IMR-90 (cell line): ENCODE measurements at regions not wholly inside any gene's neighbourhood (a gene's known extent, or its start where the extent isn't known, plus 50 kb on each side); places are given as distances from the start of the nearest gene placed in this dataset.

Source experiments
- BHLHE40 ChIP-seq: fragments of 150-350 bp; IDR thresholded peaks from 2 replicates; pipeline ENCODE4 v1.6.1; 2016; ENCODE audit warnings: mild to moderate bottlenecking, low read depth, low read length
- CTCF ChIP-seq: conservative IDR thresholded peaks from 2 replicates; pipeline ENCODE4 v1.5.1; 2012; ENCODE audit warnings: mild to moderate bottlenecking, low read depth, low read length, improper control_type of control experiment
- ELK1 ChIP-seq: fragments of 150-350 bp; IDR thresholded peaks from 2 replicates; pipeline ENCODE4 v1.6.1; 2016; ENCODE audit warnings: low read depth, mild to moderate bottlenecking, low read length, moderate library complexity, borderline replicate concordance
- MXI1 ChIP-seq: IDR thresholded peaks from 2 replicates; pipeline ENCODE4 v1.6.1; 2012; ENCODE audit warnings: low read depth, mild to moderate bottlenecking, low read length, moderate library complexity, borderline replicate concordance
- POLR2A ChIP-seq: IDR thresholded peaks from 2 replicates; pipeline ENCODE4 v1.6.1; 2012; ENCODE audit warnings: mild to moderate bottlenecking, low read depth, low read length
- RAD21 ChIP-seq: IDR thresholded peaks from 2 replicates; pipeline ENCODE4 v1.6.1; 2012; ENCODE audit warnings: low read length, improper control_type of control experiment
- RCOR1 ChIP-seq: IDR thresholded peaks from 2 replicates; pipeline ENCODE4 v1.6.1; 2012; ENCODE audit warnings: mild to moderate bottlenecking, low read length, improper control_type of control experiment; ENCODE audit not compliant: insufficient replicate concordance
- RFX5 ChIP-seq: IDR thresholded peaks from 2 replicates; pipeline ENCODE4 v1.8.0; 2012; ENCODE audit warnings: low read depth, mild to moderate bottlenecking, low read length, moderate library complexity
- USF2 ChIP-seq: fragments of 150-350 bp; IDR thresholded peaks from 2 replicates; pipeline ENCODE4 v1.6.1; 2017; ENCODE audit warnings: mild to moderate bottlenecking, antibody characterized with exemption, low read length, low read depth

GRCh38 chr6:99712519-99712918 lies 105.9 kb downstream of the PRDM13 start:
- TF ChIP-seq CTCF (no peak), POLR2A (no peak), RFX5 (no peak), USF2 (no peak), ELK1 (no peak), RAD21 (no peak), BHLHE40 (no peak), RCOR1 (no peak), MXI1 (no peak)
